Heart right ventricle (tissue), 16 donors: ENCODE measurements at regions not wholly inside any gene's neighbourhood (a gene's known extent, or its start where the extent isn't known, plus 50 kb on each side); places are given as distances from the start of the nearest gene placed in this dataset.

Experiments
- ATAC-seq, 8 donors: fragments of 200-7000 bp; cut with Tn5 transposase; one replicate each; pipeline ENCODE4 v1.9.1; 2020; ENCODE audit warnings: mild to moderate bottlenecking in 8 of 8, moderate library complexity in 8 of 8, moderate number of reproducible peaks in 1 of 8
- DNase-seq, 2 donors: peaks; one replicate each; pipeline ENCODE4 v3.0.0-alpha.2; 2020
- H3K27ac ChIP-seq, 10 donors: fragments of 200-600 bp; sonication (generic) in 2 of 10; one replicate each; pipeline versions ENCODE4 v1.5.0 to v1.8.0; 2020 to 2022; ENCODE audit warnings: mild to moderate bottlenecking in 3 of 10
- H3K27me3 ChIP-seq, 7 donors: fragments of 200-600 bp; one replicate each; pipeline ENCODE4 v1.8.0; 2021 to 2022; ENCODE audit warnings: mild to moderate bottlenecking in 2 of 7
- H3K36me3 ChIP-seq, 9 donors: fragments of 200-600 bp; sonication (generic) in 1 of 9; one replicate each; pipeline versions ENCODE4 v1.5.0 to v1.8.0; 2020 to 2022; ENCODE audit warnings: mild to moderate bottlenecking in 2 of 9
- H3K4me1 ChIP-seq, 9 donors: fragments of 200-600 bp; sonication (generic) in 1 of 9; one replicate each; pipeline versions ENCODE4 v1.5.0 to v1.8.0; 2020 to 2022; ENCODE audit warnings: mild to moderate bottlenecking in 4 of 9
- H3K4me3 ChIP-seq, 10 donors: fragments of 200-600 bp; sonication (generic) in 2 of 10; one replicate each; pipeline versions ENCODE4 v1.5.0 to v1.8.0; 2020 to 2022; ENCODE audit warnings: mild to moderate bottlenecking in 7 of 10, moderate library complexity in 2 of 10
- H3K9me3 ChIP-seq, 11 donors: fragments of 200-600 bp in 10 of 11; sonication (generic) in 2 of 11; one replicate each; pipeline versions ENCODE4 v1.5.0 to v1.8.0; 2013 to 2022; ENCODE audit warnings: mild to moderate bottlenecking in 2 of 11, control low read depth in 1 of 11, moderate library complexity in 1 of 11
- CTCF ChIP-seq, 9 donors: fragments of 200-600 bp; sonication (generic) in 2 of 9; IDR thresholded peaks; one replicate each; pipeline versions ENCODE4 v1.5.0 to v1.8.0; 2021 to 2022; ENCODE audit warnings: antibody characterized with exemption in 9 of 9, mild to moderate bottlenecking in 5 of 9, moderate library complexity in 1 of 9
- WGBS, 2 donors: extraction: QIAGEN DNeasy Blood & Tissue Kit; methylation state at CpG; one replicate each; pipeline ENCODE4 v1.1.7; 2013; ENCODE audit warnings: inconsistent platforms in 1 of 2; 5-methylcytosine and 5-hydroxymethylcytosine counted together
- intact Hi-C, 10 donors: fragments of 100-400 bp; cut with DNase I; formaldehyde crosslinking; loops; one replicate each; pipeline versions ENCODE4 v1.11.1 to v1.14.2; 2022
- donor health status: Arrhythmogenic right ventricular cardiomyopathy.
- donor health status: ischemic (EF 13 %, LVEDD 7.1; RV severe dilation, severe dysfunction).
- donor health status: healthy with polysubstance abuse.
- donor health status: DM: no; HTN: yes; CAD: no.
- donor health status: DM: no; HTN: no; CAD: no.
- donor health status: ischemic (EF 25% LVEDD 6.9; RV normal size, moderate dysfunction).
- donor health status: ischemic (EF 25% LVEDD 5.7; RV mildly dilated, moderate dysfunction).
- donor health status: healthy.
- donor health status: DM: yes; HTN: yes; CAD: no.
- donor health status: Ischemic cardiomyopathy.
- donor health status: ischemic (EF 35%, LVEDD 5.7; RV mildly dilated, moderate dysfunction).
- donor health status: nonischemic (EF 11% LVEDD 7.7; RV severe dilation, severe dysfunction).
- donor health status: DM: yes; HTN: yes; CAD: no.
- donor health status: PGD.
- donor health status: ischemic (EF 29% LVEDD 5.4; RV normal size, mild dysfunction).
- donor health status: nonischemic (EF 23%, LVEDD 6.1; RV moderate dilation, normal function).

GRCh38 chr17:79217473-79218135 is 143.0 kb downstream of the ENGASE start:
- no peak for DNase-seq
- no peaks in the 10 kb centered on the region for H3K9me3 ChIP-seq
- intact Hi-C loops, result no loop called here
- TF ChIP-seq CTCF (IDR thresholded peaks at IDR 0.05), result no peak
- H3K4me3 ChIP-seq, result no peak overlapping the region
- peaks cover 0 to 12% (median 0%) of the 10 kb centered on the region in 9 donors for H3K4me1 ChIP-seq
- H3K27ac ChIP-seq, result no peak overlapping the region
- no peaks in the 10 kb centered on the region for H3K36me3 ChIP-seq
- WGBS, 2 donors, result 55 to 56% methylated on average over 12 of the region's 12 CpGs
- no peak for ATAC-seq
- H3K27me3 ChIP-seq, result peaks cover 0 to 100% (median 97%) of the 10 kb centered on the region in 7 donors

GRCh38 chr17:79216826-79217225 is 142.2 kb downstream of the ENGASE start:
- peaks cover 0 to 12% (median 0%) of the 10 kb centered on the region in 9 donors for H3K4me1 ChIP-seq
- 71 to 75% methylated on average over 6 of the region's 6 CpGs for WGBS, 2 donors
- H3K27ac ChIP-seq, result no peak overlapping the region
- ATAC-seq, result no peak
- peaks cover 0 to 100% (median 97%) of the 10 kb centered on the region in 7 donors for H3K27me3 ChIP-seq
- H3K9me3 ChIP-seq, result no peaks in the 10 kb centered on the region
- no peak for DNase-seq
- no peak overlapping the region for H3K4me3 ChIP-seq
- no peak for TF ChIP-seq CTCF (IDR thresholded peaks at IDR 0.05)
- intact Hi-C loops, result no loop called here
- H3K36me3 ChIP-seq, result no peaks in the 10 kb centered on the region

- H3K27me3 ChIP-seq, result peaks cover 0 to 100% (median 97%) of the 10 kb centered on the region in 7 donors
- H3K9me3 ChIP-seq, result no peaks in the 10 kb centered on the region
- WGBS, 2 donors, result 54 to 62% methylated on average over 6 of the region's 6 CpGs
- no peaks in the 10 kb centered on the region for H3K36me3 ChIP-seq
- DNase-seq, result no peak
- no peak for ATAC-seq
- no peak overlapping the region for H3K4me3 ChIP-seq
- TF ChIP-seq CTCF (IDR thresholded peaks at IDR 0.05), result no peak
- H3K27ac ChIP-seq, result no peak overlapping the region
- H3K4me1 ChIP-seq, result peaks cover 0 to 12% (median 0%) of the 10 kb centered on the region in 9 donors
- intact Hi-C loops, result no loop called here
Measured at GRCh38 chr17:79216391-79216790, 141.8 kb downstream of the ENGASE start.

- no peak for ATAC-seq
- no peak for TF ChIP-seq CTCF (IDR thresholded peaks at IDR 0.05)
- no peak for DNase-seq
- Histone ChIP-seq H3K9me3 (no peaks in the 10 kb centered on the region), H3K36me3 (no peaks in the 10 kb centered on the region), H3K4me3 (no peak overlapping the region), H3K27ac (no peak overlapping the region), H3K27me3 (peaks cover 0 to 100% (median 97%) of the 10 kb centered on the region in 7 donors), H3K4me1 (peaks cover 0 to 8% (median 0%) of the 10 kb centered on the region in 9 donors)
- 76 to 83% methylated on average over 13 of the region's 13 CpGs for WGBS, 2 donors
- intact Hi-C loops, result no loop called here
Measured at GRCh38 chr17:79215631-79216030, 141.0 kb downstream of the ENGASE start.
